T-helper 9 cell (primary cell): ENCODE measurements at regions not wholly inside any gene's neighbourhood (a gene's known extent, or its start where the extent isn't known, plus 50 kb on each side); places are given as distances from the start of the nearest gene placed in this dataset.
"Not testable (repeated sequence)": the region's sequence is repeated elsewhere in the genome, so short reads cannot be mapped to it uniquely, and the experiment has no call there.

Source experiments
- DNase-seq: peaks from one replicate; pipeline ENCODE4 v3.0.0-alpha.2; 2020

DNA sequence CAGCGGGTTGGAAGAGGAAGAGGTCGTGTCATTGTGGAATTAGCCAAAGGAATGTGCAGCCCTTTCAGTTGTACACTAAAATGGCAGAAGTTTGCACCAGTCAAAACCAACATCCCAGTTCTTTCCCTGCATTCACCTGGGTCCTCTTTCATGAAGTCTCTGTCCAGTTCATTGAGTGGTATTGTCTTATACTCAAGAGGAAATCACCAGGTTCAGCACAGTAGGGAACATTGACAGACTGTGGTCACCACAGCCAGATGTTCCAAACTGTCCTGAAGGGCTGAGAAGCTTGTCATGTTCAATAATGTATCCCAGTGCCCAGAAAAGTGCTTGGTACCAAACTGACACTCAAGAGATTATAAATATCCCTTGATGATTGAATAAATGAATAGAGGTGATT, 131.6 kb downstream of the GLUL start:
- no peak for DNase-seq

DNA sequence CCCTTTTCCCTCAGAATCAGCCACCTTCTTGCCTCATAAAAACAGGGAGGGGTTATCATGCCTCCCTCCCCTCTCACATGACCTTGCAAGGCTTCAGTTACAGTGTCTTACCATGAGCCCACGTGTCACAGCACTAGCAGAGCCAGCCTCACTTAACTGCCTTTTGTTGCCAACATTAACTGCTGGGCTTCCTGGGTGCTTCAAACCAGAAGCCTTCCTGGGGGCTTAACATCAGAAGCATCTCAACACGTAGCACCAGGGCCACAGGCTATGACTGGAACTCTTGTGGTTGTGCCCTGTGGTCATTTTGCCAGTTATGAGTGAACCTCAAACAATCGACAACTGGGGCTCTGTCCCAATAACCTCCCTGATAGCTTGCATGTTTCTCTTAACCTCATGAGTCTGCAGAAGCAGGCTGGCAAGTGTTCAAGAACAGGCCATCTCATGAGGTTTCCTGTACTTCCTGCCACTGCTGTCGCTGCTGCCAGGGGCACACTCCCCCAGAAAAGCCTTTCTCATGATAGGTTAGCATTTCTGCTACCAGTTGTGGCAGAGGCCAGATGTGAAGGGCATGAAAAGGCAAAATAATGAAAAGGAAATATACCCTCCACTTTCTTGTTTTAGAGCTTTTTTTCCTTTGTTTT, 132.2 kb downstream of the GLUL start:
- peak; percentile 15 for DNase-seq

DNA sequence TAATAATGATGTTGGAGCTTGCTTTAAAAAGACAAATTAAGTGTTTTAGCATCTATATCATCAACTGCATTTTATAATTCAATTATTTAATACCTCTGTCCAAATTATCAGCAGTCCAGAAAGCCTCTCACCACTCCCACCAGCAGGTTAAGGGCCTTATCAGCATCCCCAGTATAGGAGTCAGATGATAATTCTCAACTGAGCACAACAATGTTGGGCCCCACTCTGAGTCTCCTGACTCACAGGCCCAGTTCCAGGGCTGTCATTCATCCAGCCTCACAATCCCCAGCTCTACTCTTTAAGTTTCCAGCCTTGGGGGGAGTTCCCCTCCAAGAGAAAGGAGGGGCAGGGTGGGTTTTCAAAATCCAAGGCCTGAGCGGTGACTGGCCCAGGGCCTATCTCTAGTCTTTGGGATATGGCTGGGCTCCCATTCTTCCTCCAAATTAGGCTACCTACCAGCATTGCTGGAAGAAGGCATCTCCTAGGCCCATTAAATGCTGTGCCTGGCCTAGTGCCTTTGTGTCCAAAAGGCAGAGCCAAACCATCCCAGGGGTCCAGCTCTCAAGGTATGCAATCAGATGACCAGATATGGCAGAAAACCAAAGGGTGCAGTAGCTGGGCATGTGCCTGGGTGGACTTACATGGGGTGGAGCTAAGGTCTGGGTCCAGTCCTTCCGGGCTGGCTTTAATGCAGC, 134.1 kb downstream of the GLUL start:
- DNase-seq = no peak

DNA sequence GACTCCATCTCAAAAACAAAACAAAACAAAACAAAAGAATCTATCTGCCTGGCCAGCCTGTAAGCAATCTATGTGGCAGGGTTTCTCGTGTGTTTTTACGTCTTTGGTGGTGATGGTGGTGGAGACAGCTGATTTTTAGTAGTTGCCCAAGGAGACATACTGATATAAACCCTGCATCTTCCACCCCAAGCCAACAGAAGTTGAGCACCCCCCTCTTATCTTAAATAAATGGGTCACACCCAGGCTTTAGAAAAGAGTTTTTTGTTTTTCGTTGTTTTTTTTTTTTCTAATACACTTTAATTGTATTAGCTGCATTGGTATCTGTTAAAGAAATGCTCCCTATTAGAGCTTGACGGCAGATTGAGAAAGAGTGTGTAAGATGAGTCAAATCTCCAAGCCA, 134.7 kb downstream of the GLUL start:
- no peak for DNase-seq

DNA sequence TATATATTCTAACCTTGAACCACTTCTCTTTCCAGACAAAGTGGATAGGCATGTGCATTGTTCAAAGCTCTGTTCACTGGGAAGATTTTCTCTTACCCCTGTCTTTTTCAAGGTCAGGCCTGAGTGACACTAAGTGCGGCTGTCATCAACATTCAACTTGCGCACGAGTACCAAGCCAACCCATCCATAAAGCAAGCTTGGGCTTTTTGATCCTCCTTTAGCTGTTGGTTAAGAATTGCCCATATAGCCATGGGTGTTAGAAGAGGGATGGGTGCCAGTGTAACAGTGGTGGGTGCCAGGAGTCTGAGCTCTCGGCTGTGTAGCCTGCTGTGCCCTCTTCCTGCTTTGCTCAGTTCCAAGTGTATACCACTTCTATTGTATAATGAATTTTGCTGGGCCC, 136.1 kb downstream of the GLUL start:
- DNase-seq = no peak

DNA sequence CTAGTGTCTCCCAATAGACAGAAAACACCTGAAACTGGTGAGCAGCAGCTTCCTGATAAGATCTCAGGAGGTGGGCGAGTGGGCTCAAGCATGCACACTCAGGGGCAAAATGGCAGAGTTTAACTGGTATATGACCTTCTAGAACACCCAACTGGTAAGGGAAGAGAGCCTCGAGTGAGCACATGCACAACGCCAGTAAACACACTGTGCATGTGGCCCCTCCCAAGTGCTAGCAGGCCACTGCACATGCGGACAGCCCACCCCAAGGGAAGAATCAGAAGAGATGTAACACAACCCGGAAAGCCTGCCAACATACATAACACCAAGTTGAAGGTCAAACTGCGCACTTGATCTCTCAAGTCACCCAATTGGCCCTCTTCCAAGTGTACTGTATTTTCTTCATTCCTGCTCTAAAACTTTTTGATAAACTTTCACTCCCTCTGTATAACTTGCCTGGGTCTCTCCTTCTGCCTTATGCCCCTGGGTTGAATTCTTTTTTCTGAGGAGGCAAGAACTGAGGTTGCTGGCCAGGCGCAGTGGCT, 138.2 kb downstream of the GLUL start:
- no peak for DNase-seq

DNA sequence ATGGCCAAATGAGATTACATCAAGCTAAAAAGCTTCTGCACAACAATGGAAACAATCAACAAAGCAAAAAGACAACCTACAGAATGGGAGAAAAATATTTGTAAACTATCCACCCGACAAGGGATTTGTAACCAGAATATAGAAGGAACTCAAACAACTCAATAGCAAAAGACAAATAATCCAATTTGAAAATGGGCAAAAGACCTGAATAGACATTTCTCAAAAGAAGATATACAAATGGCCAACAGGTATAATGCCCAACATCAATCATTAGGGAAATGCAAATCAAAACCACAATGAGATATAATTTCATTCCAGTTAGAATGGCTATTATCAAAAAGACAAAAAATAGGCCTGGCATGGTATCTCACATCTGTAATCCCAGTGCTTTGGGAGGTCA, 140.0 kb downstream of the GLUL start:
- no peak for DNase-seq

DNA sequence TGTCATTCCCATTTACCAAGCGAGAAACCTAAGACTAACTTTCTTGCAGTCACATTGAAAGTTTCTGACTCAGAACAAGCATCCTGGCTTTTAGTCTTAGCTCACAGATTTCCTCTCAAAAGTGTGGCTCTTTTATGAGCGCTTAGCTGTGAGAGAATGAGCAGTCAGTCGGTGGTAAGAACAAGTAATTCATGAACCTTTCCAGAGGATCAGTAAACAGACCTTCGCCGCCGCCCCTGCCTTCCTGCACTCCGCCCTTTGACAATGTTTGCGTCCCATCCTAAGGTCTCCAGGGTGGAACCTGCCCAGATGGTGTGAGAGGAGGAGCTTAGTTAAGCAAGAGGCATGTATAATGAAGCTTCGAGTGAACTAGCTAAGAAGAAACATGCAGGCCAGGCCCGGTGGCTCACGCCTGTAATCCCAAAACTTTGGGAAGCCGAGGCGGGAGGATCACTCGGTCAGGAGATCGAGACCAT, 142.4 kb downstream of the GLUL start:
- no peak for DNase-seq

DNA sequence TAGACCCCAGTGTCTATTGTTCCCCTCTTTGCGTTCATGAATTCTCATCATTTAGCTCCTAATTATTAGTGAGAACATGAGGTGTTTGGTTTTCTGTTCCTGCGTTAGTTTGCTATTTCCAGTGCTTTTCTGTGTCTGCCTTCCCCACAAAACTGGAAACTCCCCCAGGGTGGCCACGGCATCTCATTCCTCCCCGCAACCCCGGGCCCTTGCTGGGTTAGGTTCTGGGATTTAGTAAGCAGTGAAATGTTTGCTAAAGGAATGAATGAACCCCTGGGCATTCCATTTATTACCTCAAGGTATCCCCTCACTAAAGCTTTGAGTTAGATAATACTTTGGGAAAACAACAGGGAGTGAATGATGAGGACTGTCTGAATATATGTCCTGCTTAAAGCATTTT, 142.9 kb downstream of the GLUL start:
- DNase-seq = no peak

DNA sequence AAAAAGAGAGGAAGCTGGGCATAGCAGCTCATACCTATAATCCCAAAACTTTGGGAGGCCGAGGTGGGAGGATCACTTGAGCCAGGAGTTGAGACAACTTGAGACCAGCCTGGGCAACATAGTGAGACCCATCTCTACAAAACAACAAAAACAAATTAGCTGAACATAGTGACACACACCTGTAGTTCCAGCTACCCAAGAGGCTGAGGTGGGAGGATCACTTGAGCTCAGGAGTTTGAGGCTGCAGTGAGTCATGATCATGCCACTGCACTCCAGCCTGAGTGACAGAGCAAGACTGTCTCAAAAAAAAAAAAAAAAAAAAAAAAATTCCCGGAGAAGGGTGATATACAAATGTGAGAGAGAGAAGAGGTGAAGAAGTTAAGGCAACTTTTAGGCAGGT, 143.8 kb downstream of the GLUL start:
- DNase-seq = not testable (repeated sequence)

DNA sequence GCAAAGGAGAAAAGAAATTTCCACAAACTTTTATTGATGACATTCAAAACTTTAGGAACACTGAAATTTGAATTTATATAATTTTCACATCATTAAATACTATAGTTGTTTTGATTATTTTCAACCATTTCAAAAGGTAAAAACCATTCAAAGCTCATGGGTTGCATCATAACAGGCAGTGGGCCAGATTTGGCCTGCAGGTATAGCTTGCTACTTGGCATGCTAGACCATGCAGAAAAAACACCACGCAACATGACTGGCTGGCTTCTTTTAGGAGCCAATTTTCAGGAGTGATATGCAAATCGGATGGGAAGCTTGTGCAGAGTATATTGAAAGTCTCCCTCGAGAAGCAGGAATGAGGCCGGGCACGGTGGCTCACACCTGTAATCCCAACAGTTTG, 144.8 kb downstream of the GLUL start:
- no peak for DNase-seq

DNA sequence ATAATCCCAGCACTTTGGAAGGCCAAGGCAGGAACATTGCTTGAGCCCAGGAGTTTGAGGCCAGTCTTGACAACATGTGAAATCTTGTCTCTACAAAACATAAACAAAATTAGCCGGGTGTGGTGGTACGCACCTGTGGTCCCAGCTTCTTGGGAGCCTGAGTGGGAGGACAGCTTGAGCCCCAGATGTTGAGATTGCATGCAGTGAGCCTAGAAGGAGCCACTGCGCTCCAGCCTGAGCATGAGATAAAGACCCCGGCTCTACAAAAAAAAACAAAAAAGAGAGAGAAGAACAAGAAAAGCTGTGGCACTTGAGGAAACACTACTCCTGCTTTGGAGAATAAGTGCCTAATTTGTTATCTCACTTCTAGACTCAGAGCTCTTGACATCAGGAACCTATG, 146.6 kb downstream of the GLUL start:
- no peak for DNase-seq

DNA sequence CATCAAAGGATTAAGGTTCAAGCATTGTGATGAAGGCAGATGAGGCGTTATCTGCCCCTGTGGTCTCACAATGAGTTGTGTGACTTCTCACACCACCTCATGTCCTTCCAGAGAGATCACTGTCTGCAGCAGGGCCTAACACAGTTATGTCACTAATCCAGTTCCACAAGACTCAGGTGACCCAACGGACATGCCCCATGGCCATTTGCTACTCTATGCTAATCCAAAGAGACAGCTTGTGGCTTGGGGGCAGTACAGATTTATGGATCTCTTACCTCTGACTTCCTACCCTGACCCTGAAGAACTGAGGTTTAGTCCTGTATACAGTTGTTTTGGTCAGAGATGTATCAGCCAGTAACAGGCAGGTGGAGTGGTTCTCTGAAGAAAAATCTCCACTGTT, 147.1 kb downstream of the GLUL start:
- DNase-seq = no peak

DNA sequence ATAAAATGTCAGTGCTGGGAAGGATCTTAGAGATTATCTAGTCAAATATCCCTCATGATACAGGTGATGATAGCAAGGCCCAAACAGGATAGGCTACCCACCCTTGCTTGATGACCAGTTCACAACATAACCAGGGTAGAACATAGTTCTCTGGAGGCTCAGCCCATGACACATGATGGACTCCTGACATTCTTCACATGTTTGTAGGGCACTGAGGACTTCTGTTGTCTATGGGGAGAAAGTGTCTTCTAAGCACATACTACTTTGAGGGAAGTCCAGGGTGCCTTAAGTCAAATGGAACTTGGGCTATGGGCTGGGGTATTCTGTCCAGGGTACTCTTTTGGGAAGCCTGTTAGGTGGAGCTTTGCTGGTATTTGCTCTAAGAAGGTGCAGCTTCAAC, 148.9 kb downstream of the GLUL start:
- DNase-seq = no peak

DNA sequence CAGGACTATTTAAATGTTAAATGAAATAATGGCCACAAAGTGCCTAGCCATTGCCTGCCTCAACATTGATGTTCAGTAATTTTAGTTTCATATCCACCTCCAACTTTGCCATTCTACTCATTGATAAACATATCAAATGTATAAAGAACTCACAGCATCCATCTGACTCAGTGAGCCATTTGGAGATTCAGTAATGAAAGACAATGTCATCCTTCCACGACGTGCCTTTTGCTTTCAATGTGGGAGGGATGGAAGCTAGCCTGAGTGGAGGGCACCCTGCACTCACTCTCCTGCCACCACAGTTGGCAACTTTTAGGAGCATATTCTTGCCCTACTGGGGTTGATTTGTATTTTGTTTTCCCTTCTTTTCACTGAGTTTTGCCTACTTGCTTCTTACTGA, 151.5 kb downstream of the GLUL start:
- DNase-seq = no peak

DNA sequence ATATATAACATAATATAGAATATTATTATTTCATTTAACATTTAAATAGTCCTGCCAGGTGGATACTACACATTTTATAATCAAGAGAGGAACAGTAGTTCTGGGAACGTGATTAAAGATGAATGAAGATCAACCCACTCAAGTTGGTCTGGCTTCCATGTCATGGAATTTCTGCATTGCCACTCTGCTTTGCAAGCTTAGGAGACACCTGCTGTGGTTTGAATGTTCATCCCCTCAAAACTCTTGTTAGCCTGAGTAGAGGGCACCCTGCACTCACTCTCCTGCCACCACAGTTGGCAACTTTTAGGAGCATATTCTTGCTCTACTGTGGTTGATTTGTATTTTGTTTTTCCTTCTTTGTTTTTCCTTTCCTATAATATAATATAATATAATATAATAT, 153.2 kb downstream of the GLUL start:
- DNase-seq = no peak

DNA sequence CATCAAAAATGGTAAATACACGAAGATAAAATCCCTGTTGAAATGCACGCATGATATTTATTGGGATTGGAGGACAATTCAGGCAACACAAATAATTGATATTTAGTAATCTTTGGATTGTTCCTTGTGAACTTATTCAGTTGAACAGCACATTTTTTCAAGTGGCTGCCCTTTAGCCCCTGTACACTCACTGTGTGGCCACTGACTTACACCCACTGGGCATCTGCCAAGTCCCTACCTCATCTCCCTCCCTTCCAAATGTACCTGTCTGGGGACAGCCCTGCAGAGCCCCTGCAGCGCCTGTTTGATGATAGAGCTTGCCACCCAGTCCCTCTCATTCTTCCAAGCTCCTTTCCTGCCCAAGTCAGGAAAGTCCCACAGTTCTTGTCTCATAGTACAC, 154.3 kb downstream of the GLUL start:
- DNase-seq = no peak

DNA sequence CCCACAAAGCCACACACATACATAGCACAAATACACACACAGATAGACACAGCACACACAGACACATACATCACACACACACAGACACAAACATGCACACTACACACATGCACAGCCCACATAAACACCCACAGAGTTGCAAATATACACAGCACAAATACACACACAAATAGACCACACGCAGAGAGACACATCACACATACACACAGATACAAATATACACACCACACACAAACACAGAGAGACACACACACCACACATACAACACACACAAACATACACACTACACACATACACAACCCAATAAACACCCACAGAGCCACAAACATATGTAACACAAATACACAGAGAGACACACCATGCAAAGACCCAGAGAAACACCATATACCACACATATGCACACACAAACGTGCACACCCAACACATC, 154.9 kb downstream of the GLUL start:
- DNase-seq = no peak

DNA sequence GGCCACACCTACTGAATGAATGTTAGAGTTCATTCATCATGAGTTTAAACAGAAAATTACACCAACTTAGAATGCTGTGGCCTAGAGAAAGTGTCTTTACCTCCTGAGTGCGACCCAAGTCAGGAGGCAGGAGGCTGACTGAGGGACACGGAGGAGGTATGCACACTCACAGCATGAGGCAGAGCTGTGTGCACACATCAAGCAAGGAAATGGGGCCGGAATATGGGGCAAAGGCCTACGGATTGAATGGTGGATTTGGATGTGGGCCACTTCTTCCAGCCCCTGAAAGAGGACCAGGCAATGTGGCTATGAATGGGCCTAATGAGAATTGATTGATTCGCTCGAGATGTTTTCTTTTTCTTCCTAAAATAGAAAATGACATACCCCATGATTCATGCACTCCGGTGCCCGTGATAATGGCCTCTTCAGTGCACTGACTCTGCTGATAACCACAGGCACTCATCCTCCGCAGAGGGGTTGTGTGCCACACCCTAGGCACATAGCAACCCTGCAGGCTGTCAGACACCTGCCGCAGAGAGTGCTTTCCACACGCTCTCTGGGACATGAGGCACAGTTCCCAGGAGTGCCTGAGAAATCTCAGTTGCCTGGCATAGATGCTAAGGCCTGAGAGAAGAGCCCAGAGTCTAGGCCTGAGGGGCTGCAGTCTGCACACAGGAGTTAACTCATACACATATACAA, 155.5 kb downstream of the GLUL start:
- DNase-seq = no peak

DNA sequence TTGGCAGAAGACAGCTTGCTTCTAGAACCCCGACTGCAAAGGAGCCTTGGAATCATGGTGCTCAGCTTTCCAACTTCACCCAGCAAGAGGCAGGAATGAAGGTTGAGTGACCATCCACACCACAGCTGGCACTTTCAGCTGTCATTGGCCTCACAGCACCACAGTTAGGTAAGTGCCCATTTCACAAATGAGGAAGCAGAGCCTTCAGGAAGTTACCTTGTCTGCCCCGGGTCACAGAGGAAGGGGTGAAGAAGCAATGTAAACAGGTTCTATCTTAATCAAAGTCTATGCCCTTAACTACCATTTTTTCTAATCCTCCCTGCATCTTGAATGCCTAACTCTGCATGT, 156.0 kb downstream of the GLUL start:
- DNase-seq = no peak

DNA sequence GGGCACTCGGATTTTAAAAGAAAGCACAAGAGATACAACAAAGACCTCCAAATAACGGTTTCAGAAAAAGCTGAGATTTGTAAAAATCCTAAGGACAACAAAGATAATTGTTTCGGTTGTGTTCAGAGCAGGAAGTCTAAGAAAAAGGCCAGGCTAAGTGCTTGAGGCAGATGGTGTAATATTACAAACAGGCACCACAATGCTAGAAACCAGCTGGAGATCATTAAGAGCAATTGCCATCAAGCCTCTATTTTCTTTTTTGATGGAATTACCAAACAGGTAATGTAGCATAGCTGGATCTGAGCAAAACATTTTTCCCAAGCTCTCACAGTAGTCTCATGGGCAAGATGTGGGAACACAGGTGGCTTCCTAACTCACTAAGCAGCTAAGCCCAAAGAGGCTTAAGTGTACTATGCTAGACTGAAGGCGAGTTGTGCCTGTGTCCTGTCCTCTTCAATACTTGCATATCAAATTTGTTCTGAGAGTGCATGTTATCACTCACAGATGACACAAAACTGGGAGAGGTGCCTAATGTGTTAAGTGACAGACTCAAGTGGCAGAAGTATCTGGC, 161.6 kb downstream of the GLUL start:
- no peak for DNase-seq

DNA sequence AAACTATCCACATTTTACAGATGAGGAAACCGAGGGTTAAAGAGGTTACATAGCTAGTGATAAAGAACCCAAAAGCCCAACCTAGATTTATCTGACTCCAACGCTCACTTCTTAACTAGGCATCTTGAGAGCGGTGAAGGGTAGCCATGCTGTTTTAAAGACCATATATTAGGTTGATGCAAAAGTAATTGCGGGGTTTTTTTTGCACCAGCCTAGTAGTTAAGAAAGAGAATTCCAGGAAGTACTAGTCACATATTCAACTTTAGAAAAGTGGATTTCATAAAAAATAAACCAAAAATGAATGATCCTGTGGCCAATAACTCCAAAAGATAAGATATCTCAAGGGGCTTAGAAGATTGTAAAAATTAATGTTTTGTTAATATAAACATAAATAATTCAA, 162.1 kb downstream of the GLUL start:
- DNase-seq = no peak

DNA sequence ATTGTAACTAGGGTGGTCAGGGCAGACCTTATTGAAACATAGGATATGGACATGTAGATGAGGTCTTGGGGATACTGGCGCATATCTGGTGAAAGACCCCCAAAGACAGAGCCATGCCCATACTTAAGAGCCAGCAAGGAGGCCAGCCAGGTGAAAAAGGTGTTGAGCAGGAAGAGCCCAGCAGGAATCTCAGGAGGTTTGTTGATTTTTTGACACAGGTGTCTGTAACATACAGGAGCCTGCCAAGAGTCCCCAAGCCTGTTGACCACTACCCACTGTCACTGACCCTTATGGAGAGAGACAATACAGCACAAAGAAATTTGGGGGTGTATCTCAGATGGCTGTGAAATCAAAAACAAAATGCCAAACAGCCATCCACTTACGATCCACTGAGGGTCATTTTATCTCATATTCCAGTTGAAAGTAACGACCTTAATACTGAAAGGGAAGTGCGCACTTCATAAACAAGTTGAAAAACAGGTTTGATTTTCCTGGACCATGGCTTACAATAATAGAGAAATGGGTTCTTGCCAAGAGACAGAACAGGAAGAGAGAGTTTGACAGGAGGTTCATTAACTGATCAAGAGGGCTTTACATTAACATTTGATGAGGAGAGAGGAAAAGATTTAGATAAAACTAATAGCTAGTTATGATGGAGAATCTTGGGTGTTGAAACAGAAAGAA, 163.6 kb downstream of the GLUL start:
- DNase-seq = no peak
